ENCODE measurements at regions not wholly inside any gene's neighbourhood (a gene's known extent, or its start where the extent isn't known, plus 50 kb on each side); places are given as distances from the start of the nearest gene placed in this dataset.

DNA sequence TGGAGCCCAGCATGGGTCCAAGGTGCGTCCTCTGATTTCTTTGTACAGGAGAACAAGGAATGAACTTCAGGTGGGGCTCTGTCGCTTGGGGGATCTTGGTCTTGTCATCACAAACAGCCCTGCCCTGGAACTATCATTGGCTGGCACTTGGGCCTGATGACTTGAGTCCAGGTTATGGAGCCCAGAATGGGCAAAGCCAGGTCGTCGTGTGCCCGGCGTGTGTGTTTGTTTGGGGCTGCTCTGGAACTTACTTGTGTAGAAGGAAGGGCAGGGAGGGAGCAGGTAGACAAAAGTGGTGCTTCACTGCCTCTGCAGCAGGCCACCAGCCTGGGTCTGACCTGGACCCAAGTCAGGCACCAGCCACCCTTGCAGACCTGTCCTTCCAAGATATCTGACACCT lies 306.3 kb upstream of the HS6ST1 start:
- Histone ChIP-seq H3K9me3 (ENCODE audit: low read length) (no peaks in the 10 kb centered on the region), H3K36me3 (replicated peaks in 1 of 2; ENCODE audit: control insufficient read depth in 1 of 2, insufficient read depth in 2 of 2, low read length in 2 of 2) (no peaks in the 10 kb centered on the region), H3K4me1 (ENCODE audit: insufficient read depth, low read length) (peaks cover 16% of the 10 kb centered on the region), H3K4me3 (replicated peaks in 1 of 3; ENCODE audit: insufficient read depth in 1 of 3, low read depth in 2 of 3, low read length in 3 of 3) (no peak overlapping the region), H2AFZ (ENCODE audit: low read length) (no peak overlapping the region), H3K4me2 (ENCODE audit: low read depth, low read length) (no peak overlapping the region), H3K9ac (ENCODE audit: insufficient read depth, low read depth, low read length) (no peak overlapping the region), H4K20me1 (ENCODE audit: insufficient read depth, low read length) (no peaks in the 10 kb centered on the region), H3K27ac (ENCODE audit: extremely low read length, insufficient read depth, low read length) (no peak overlapping the region), H3K27me3 (ENCODE audit: control insufficient read depth in 1 of 2, insufficient read depth in 2 of 2, low read length in 2 of 2) (peaks cover 1 to 32% of the 10 kb centered on the region in 2 experiments; a peak in 2 of 5 replicates), H3K79me2 (ENCODE audit: insufficient read depth, low read length) (no peaks in the 10 kb centered on the region)
- 29% methylated on average over 6 of the region's 6 CpGs for WGBS (ENCODE audit: low lambda C conversion rate)
- intact Hi-C loops (cut with micrococcal nuclease; ENCODE audit: unreplicated experiment): no loop called here
- ATAC-seq (peak; percentile 33; the same call in 2 of the 3 replicates), DNase-seq (ENCODE audit: low spot score) (no peak), FAIRE-seq (no peak)
- BruUV-seq (replicated peaks): no TSS peak
- TF ChIP-seq POLR2AphosphoS5 (IDR thresholded peaks at IDR 0.05; ENCODE audit: low read depth, low read length) (no peak), HNF4A (CRISPR knock-in tag; IDR thresholded peaks at IDR 0.05) (0 out of 2 replicates have a peak, but pooled peaks have one; percentile 20)
- in situ Hi-C loops (cut with HindIII; ENCODE audit: extremely low pct_ligation_motif_present, low pct_unique_long_range_greater_than_20kb): loop anchor here (25.0 kb wide), 1 partner anchor 563 kb away; no protein-coding TSS in a partner anchor
- CTCF ChIA-PET (ENCODE audit: low intra/inter-chr PET ratio, low total read pairs): no interaction called here
- POLR2A ChIA-PET: no interaction called here

GRCh38 chr2:128625421-128625820 lies 306.8 kb upstream of the HS6ST1 start:
- no peaks in the 10 kb centered on the region for H3K36me3 ChIP-seq (replicated peaks in 1 of 2; ENCODE audit: control insufficient read depth in 1 of 2, insufficient read depth in 2 of 2, low read length in 2 of 2)
- H3K9me3 ChIP-seq (ENCODE audit: low read length): no peaks in the 10 kb centered on the region
- ChIA-PET CTCF (ENCODE audit: low intra/inter-chr PET ratio, low total read pairs) (no interaction called here), POLR2A (no interaction called here)
- no peak overlapping the region for H2AFZ ChIP-seq (ENCODE audit: low read length)
- no peak overlapping the region for H3K27ac ChIP-seq (ENCODE audit: extremely low read length, insufficient read depth, low read length)
- intact Hi-C loops (cut with micrococcal nuclease; ENCODE audit: unreplicated experiment): no loop called here
- H3K79me2 ChIP-seq (ENCODE audit: insufficient read depth, low read length): no peaks in the 10 kb centered on the region
- no peak overlapping the region for H3K4me3 ChIP-seq (replicated peaks in 1 of 3; ENCODE audit: insufficient read depth in 1 of 3, low read depth in 2 of 3, low read length in 3 of 3)
- H3K4me2 ChIP-seq (ENCODE audit: low read depth, low read length): no peak overlapping the region
- in situ Hi-C loops (cut with HindIII; ENCODE audit: extremely low pct_ligation_motif_present, low pct_unique_long_range_greater_than_20kb): loop anchor here (25.0 kb wide), 1 partner anchor 563 kb away; no protein-coding TSS in a partner anchor
- peaks cover 1 to 32% of the 10 kb centered on the region in 2 experiments; a peak in 2 of 5 replicates for H3K27me3 ChIP-seq (ENCODE audit: control insufficient read depth in 1 of 2, insufficient read depth in 2 of 2, low read length in 2 of 2)
- FAIRE-seq (no peak), DNase-seq (ENCODE audit: low spot score) (no peak), ATAC-seq (no peak)
- peaks cover 16% of the 10 kb centered on the region for H3K4me1 ChIP-seq (ENCODE audit: insufficient read depth, low read length)
- 61% methylated on average over 8 of the region's 8 CpGs for WGBS (ENCODE audit: low lambda C conversion rate)
- no TSS peak for BruUV-seq (replicated peaks)
- H4K20me1 ChIP-seq (ENCODE audit: insufficient read depth, low read length): no peaks in the 10 kb centered on the region
- no peak overlapping the region for H3K9ac ChIP-seq (ENCODE audit: insufficient read depth, low read depth, low read length)
- TF ChIP-seq KDM3A (CRISPR knock-in tag; IDR thresholded peaks at IDR 0.05; ENCODE audit: low read depth) (no peak), NFATC3 (CRISPR knock-in tag; IDR thresholded peaks at IDR 0.05) (no peak), MEIS2 (CRISPR knock-in tag; IDR thresholded peaks at IDR 0.05) (no peak), FOXA3 (CRISPR knock-in tag; IDR thresholded peaks at IDR 0.05) (no peak), DMTF1 (CRISPR knock-in tag; IDR thresholded peaks at IDR 0.05) (no peak), ARNT2 (CRISPR knock-in tag; IDR thresholded peaks at IDR 0.05; ENCODE audit: low read depth) (no peak)
- TF ChIP-seq, protein P1, sequence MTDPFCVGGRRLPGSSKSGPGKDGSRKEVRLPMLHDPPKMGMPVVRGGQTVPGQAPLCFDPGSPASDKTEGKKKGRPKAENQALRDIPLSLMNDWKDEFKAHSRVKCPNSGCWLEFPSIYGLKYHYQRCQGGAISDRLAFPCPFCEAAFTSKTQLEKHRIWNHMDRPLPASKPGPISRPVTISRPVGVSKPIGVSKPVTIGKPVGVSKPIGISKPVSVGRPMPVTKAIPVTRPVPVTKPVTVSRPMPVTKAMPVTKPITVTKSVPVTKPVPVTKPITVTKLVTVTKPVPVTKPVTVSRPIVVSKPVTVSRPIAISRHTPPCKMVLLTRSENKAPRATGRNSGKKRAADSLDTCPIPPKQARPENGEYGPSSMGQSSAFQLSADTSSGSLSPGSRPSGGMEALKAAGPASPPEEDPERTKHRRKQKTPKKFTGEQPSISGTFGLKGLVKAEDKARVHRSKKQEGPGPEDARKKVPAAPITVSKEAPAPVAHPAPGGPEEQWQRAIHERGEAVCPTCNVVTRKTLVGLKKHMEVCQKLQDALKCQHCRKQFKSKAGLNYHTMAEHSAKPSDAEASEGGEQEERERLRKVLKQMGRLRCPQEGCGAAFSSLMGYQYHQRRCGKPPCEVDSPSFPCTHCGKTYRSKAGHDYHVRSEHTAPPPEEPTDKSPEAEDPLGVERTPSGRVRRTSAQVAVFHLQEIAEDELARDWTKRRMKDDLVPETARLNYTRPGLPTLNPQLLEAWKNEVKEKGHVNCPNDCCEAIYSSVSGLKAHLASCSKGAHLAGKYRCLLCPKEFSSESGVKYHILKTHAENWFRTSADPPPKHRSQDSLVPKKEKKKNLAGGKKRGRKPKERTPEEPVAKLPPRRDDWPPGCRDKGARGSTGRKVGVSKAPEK (CRISPR knock-in tag; IDR thresholded peaks at IDR 0.05; ENCODE audit: borderline replicate concordance): no peak
- TF ChIP-seq, protein P2, sequence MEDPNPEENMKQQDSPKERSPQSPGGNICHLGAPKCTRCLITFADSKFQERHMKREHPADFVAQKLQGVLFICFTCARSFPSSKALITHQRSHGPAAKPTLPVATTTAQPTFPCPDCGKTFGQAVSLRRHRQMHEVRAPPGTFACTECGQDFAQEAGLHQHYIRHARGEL (CRISPR knock-in tag; IDR thresholded peaks at IDR 0.05): no peak
